ENCODE measurements at regions not wholly inside any gene's neighbourhood (a gene's known extent, or its start where the extent isn't known, plus 50 kb on each side); places are given as distances from the start of the nearest gene placed in this dataset.
"Not testable (repeated sequence)": the region's sequence is repeated elsewhere in the genome, so short reads cannot be mapped to it uniquely, and the experiment has no call there.

- TF ChIP-seq POLR2AphosphoS5 (IDR thresholded peaks at IDR 0.05): no peak
- TF ChIP-seq EP300 (IDR thresholded peaks at IDR 0.05): no peak
- intact Hi-C loops (cut with DNase I): no loop called here
- Histone ChIP-seq H3K36me3 (no peaks in the 10 kb centered on the region), H3K4me3 (no peak overlapping the region), H3K4me1 (no peaks in the 10 kb centered on the region), H3K9me3 (no peaks in the 10 kb centered on the region), H3K27me3 (no peaks in the 10 kb centered on the region), H3K27ac (replicated peaks in 1 of 4) (no peak overlapping the region)
- WGBS: 89% methylated on average over 3 of the region's 3 CpGs
- DNase-seq (ENCODE audit: extremely low spot score): no peak
These were observed 110.2 kb upstream of the RBBP8 start for GRCh38 chr18:22822841-22823508.

DNA sequence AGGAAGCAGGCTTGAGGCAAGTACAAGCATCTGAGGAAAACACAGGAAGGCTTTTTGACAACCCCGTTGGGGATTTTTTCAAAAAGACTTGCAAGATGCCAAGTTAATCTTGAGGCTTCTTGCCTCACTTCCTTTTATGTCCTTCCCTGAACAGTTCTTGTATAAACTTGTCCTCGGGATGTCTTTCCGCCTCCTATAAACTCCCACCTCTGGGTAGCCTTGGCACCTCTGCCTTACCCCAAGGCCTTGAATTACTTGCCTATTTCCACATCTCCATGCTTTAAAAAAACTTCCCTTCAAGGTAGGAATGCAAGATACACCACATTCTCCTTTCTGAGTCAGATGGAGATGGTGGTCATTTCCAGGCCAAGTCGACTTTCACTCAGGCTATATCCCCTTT lies 106.4 kb upstream of the RBBP8 start:
- TF ChIP-seq CTCF (IDR thresholded peaks at IDR 0.05): no peak
- no peak for TF ChIP-seq POLR2AphosphoS5 (IDR thresholded peaks at IDR 0.05)
- no peak for TF ChIP-seq EP300 (IDR thresholded peaks at IDR 0.05)
- no peak for TF ChIP-seq POLR2A (IDR thresholded peaks at IDR 0.05; ENCODE audit: low read depth)
- intact Hi-C loops (cut with DNase I): no loop called here
- DNase-seq (ENCODE audit: extremely low spot score): no peak
- 62% methylated on average over 4 of the region's 4 CpGs for WGBS
- H3K36me3 ChIP-seq: no peaks in the 10 kb centered on the region
- H3K9me3 ChIP-seq: no peaks in the 10 kb centered on the region
- no peaks in the 10 kb centered on the region for H3K27me3 ChIP-seq
- no peaks in the 10 kb centered on the region for H3K4me1 ChIP-seq
- H3K4me3 ChIP-seq: no peak overlapping the region
- H3K27ac ChIP-seq (replicated peaks in 1 of 4): no peak overlapping the region

GRCh38 chr18:22827216-22827615 lies 105.9 kb upstream of the RBBP8 start:
- Histone ChIP-seq H3K36me3 (no peaks in the 10 kb centered on the region), H3K4me3 (no peak overlapping the region), H3K27ac (replicated peaks in 1 of 4) (no peak overlapping the region), H3K27me3 (no peaks in the 10 kb centered on the region), H3K4me1 (no peaks in the 10 kb centered on the region), H3K9me3 (no peaks in the 10 kb centered on the region)
- intact Hi-C loops (cut with DNase I): no loop called here
- DNase-seq (ENCODE audit: extremely low spot score): no peak
- 93% methylated on average over 3 of the region's 3 CpGs for WGBS
- TF ChIP-seq POLR2A (IDR thresholded peaks at IDR 0.05; ENCODE audit: low read depth): no peak
- no peak for TF ChIP-seq EP300 (IDR thresholded peaks at IDR 0.05)
- TF ChIP-seq CTCF (IDR thresholded peaks at IDR 0.05): no peak
- no peak for TF ChIP-seq POLR2AphosphoS5 (IDR thresholded peaks at IDR 0.05)

DNA sequence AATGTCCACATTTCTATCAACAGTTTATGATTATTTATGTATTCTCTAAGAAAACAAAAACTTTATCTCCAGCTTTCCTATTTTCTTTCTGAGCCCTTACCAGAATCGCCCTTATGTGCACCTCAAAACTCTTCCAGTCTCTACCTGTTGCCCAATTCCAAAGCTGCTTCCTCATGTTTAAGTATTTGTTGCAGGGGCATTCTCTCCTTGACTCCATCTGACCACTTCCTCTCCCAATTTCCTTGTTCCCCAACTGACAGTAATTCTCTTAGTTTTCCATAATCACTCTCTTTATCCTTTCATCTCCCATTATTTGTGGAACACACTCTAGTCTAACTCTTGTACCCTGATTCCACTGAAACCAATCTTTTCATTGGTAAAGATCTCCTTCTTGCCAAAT lies 105.4 kb upstream of the RBBP8 start:
- intact Hi-C loops (cut with DNase I): no loop called here
- no peaks in the 10 kb centered on the region for H3K36me3 ChIP-seq
- no peak for TF ChIP-seq EP300 (IDR thresholded peaks at IDR 0.05)
- no peak for TF ChIP-seq CTCF (IDR thresholded peaks at IDR 0.05)
- TF ChIP-seq POLR2AphosphoS5 (IDR thresholded peaks at IDR 0.05): no peak
- TF ChIP-seq POLR2A (IDR thresholded peaks at IDR 0.05; ENCODE audit: low read depth): no peak
- H3K4me3 ChIP-seq: no peak overlapping the region
- no peak overlapping the region for H3K27ac ChIP-seq (replicated peaks in 1 of 4)
- no peaks in the 10 kb centered on the region for H3K27me3 ChIP-seq
- no peak for DNase-seq (ENCODE audit: extremely low spot score)
- 91% methylated on average over 1 of the region's 1 CpG for WGBS
- no peaks in the 10 kb centered on the region for H3K9me3 ChIP-seq
- no peaks in the 10 kb centered on the region for H3K4me1 ChIP-seq

GRCh38 chr18:22828171-22828570 lies 105.0 kb upstream of the RBBP8 start:
- no peaks in the 10 kb centered on the region for H3K27me3 ChIP-seq
- H3K9me3 ChIP-seq: no peaks in the 10 kb centered on the region
- no peak for DNase-seq (ENCODE audit: extremely low spot score)
- H3K36me3 ChIP-seq: no peaks in the 10 kb centered on the region
- 69% methylated on average over 1 of the region's 1 CpG for WGBS
- no peak for TF ChIP-seq CTCF (IDR thresholded peaks at IDR 0.05)
- no peak for TF ChIP-seq EP300 (IDR thresholded peaks at IDR 0.05)
- TF ChIP-seq POLR2A (IDR thresholded peaks at IDR 0.05; ENCODE audit: low read depth): no peak
- no peak for TF ChIP-seq POLR2AphosphoS5 (IDR thresholded peaks at IDR 0.05)
- no peak overlapping the region for H3K4me3 ChIP-seq
- intact Hi-C loops (cut with DNase I): no loop called here
- no peaks in the 10 kb centered on the region for H3K4me1 ChIP-seq
- H3K27ac ChIP-seq (replicated peaks in 1 of 4): no peak overlapping the region

DNA sequence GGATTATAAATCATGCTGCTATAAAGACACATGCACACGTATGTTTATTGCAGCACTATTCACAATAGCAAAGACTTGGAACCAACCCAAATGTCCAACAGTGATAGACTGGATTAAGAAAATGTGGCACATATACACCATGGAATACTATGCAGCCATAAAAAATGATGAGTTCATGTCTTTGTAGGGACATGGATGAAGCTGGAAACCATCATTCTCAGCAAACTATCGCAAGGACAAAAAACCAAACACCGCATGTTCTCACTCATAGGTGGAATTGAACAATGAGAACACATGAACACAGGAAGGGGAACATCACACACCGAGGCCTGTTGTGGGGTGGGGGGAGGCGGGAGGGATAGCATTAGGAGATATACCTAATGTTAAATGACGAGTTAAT lies 104.5 kb upstream of the RBBP8 start:
- H3K27me3 ChIP-seq; DNase-seq (ENCODE audit: extremely low spot score); H3K4me1 ChIP-seq; H3K9me3 ChIP-seq; H3K27ac ChIP-seq (replicated peaks in 1 of 4); H3K4me3 ChIP-seq; H3K36me3 ChIP-seq; intact Hi-C loops (cut with DNase I): not testable (repeated sequence)
- WGBS: 86% methylated on average over 6 of the region's 6 CpGs
